H4 (cell line): ENCODE measurements at regions not wholly inside any gene's neighbourhood (a gene's known extent, or its start where the extent isn't known, plus 50 kb on each side); places are given as distances from the start of the nearest gene placed in this dataset.
A peak's percentile ranks its signal among the peaks of the same experiment; 100 is the strongest.

ENCODE experiments used
- DNase-seq: peaks from one replicate; pipeline ENCODE4 v3.0.0-alpha.2; 2015; ENCODE audit warnings: low spot score

DNA sequence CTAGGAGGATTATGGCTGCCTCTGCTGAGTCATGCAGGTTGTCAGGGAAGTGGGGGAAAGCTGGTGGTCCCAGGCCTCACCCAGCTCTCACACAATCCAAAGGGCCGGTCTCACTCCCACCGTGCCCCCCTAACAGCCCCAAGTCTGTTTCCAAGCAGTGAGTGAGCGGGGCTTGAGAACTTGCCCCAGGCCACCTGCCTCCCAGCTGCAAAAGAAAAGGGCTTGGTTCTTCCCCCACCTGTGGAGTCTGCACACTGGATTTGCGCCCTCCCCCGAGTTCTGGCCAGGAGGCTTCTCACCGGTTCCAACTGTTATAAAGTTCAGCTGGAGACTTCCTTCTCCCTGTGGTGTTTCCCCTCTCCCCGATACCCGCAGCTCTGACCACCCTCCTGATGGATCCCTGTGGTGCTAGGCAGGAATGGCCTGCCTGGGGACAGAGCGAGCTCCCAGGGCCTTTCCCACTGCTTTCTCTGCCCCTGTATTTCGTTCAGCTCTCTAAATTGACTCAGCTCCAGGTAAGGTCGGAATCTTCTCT lies 222.3 kb downstream of the BARHL2 start:
- DNase-seq, result no peak

DNA sequence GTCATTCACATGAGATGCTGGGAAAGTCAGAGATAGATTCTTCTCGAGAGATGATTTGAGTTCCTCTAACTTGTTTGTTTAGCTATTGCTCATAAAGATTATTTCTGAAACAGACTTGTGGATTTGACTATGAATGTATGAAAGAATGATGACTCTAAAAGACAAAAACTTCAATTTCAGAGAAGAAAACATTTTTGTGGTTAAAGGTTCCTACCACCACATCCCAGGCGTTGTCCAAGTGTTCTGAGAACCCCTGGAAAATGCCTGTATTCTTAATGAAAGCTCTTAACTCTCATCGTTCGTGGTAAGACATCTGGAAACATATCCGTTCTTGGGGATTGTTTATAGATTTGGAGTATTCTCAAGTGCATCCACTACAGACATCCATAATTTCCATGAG lies 228.7 kb downstream of the BARHL2 start:
- DNase-seq, result peak; percentile 7

DNA sequence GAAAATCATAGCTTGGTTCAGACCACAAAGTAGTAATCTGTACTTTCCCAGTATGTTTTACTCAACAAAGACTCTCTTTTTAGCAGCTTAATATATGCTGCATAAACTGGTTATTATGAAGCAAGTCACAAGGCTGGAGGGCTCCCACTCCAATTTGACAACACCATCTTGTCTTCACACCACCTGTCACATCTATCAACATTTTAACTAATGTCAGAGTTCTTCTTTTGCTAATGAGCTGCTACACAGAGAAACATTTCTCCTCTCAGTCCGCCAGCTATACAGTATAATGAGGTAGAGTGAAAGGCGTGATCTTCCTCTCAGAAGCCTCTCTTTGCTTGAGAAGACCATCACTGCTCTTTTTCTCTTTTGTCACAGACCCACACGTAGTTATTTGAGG lies 230.1 kb downstream of the BARHL2 start:
- DNase-seq, result no peak

DNA sequence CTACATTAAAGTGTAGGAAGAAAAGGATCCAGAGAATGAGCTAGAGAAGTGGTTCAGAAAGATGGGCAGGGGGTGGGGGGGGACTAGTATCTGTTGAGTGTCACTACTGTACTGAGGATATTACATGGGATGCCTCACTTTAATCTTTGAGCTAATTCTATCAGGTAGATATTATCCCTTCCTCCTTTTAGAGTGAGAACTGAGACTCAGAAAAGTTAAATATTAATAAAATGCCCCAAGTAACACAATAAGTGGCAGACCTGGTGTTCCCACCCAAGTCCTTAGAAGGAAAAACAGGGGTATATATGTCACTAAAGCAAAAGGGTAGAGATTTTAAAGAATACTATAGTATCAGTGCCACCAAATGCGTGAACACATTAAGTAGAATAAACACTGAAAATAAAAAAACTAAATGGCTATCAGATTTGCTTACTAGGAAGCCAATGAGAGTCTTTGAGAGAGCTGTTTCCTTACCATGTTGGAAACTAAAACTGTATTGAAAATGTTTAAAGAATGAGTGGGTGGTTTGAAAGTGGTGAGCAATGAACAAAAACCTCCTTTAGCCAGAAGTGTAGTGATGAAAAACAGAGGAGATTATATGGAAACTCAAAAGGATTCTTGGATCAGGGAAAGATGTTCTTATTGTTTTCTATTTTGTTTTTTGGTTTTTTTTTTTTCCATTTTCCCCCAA lies 230.8 kb downstream of the BARHL2 start:
- no peak for DNase-seq

DNA sequence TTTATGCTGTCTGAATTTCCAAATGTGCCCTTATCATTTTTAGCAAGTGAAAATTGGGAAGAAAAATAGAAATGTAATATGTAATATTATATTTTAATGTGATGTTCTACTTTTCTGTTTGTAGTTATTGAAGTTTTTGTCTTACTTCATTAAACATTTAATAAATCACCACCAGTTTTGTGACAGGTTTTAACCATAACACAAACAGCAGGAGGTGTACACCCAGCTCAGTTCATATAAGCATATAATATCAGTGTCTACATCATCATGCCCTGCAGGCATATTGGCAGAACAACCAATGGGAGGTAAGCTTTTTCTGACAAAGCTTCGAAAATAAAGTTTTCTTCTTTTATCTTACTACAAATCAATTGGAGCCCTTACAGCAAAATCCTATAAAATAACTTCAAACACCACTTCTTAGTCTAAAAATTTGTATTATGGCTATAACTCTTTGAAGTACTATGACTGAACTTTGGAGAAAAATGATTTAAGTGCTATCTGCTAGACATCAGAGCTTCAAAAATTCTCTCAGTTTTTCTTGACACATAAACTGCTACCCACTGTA lies 236.7 kb downstream of the BARHL2 start:
- no peak for DNase-seq

DNA sequence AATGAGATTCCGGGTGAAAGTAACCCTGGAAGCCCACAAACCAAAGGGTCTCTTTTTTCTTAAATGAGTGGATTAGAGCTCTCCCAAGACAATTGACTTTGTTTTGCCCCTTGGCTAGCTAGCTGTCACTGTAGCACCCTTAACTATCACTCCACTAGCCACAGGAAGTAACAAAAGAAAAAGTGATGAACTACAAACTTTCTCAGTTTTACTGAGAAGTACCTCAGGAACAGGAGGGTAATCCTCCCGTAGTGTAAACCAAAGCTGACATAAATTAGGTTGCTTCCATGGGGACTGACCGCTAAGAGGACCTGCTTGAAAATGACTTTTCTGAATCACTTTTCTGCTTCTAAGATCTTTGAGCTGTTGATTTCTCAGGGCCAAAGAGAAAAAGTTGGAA lies 240.1 kb downstream of the BARHL2 start:
- DNase-seq, result no peak

DNA sequence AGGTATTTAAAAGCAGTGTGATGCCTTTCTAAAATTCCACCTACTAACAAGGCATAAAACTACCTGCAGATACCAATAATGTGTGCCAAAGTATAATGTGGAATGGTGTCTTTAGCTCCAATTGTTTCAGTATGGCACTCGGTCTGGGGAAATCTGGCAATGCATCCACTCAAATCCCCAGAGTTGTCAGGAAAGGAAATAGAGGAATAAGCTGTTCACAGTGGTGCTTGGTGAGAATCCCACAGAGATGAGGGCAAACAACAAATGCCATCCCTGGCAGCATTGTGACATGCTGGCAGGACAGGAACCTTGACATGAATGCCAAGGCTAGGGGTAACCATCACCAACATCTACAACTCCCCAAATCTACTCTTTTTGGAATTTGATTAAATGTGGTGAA lies 240.7 kb downstream of the BARHL2 start:
- DNase-seq, result no peak

DNA sequence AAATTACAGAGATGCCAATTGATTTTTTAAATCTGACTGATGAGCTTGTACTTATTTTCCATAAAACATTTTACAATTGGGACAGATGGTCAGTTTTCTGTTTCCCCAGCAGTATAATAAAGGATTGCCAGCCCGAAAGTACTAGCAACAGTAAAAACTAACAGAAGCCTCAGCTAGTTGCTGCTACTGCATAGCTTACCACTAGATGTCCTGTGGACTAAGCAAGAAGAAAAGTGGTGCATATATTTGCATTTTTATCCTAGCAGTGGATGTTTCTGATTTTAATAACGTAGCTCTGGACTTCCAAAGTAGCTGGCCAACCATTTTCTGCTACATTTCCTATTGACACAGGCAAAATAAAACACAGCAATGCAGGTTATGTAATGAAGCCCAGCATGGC lies 241.5 kb downstream of the BARHL2 start:
- peak; percentile 3 for DNase-seq

DNA sequence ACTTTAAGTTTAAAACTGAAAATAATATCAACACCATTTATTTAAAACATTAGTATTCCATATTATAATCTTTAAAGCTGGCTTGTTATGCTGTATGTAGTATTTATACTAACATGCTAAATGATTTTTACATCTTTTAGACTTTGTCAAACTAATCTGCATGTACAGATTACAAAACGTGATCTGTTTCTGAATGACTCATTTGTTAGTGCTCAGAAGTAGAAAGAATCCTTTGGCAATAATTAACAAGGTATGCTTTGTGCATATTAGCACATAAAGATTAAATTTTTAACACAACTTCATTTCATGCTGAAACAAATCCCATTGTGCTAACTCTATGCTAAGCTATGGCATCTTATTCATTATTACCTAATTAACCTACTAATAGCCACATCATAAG lies 242.4 kb downstream of the BARHL2 start:
- DNase-seq, result no peak

DNA sequence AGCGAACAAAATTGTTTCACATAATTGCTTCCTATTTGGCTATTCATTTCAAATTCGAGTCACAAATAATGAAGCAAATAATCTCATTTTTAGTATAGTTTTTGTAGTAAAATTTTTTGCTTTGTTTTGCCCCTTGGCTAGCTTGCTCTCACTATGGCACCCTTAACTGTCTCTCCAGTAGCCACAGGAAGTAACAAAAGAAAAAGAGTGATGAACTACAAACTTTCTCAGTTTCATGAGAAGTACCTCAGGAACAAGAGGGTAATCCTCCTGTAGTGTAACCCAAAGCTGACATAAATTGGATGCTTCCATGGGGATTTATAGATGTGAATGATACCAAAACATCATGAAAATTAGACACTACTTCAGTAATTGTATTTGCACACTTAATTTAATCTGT lies 242.9 kb downstream of the BARHL2 start:
- DNase-seq, result no peak

DNA sequence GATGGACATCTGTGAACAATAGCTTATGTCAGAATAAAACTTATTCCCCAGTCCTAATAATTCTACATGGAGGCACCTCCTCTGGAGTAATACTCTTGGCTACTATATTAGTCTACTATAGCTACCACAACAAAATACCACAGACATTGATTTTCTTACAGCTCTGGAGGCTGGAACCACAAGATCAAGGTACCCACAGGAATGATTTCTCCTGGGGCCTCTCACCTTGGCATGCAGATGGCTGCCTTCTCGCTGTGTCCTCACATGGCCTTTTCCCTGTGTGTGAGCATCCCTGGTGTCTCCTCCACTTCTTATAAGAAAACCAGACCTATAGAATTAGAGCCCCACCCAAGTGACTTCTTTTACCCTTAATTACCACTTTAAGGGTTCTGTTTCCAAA lies 244.3 kb downstream of the BARHL2 start:
- DNase-seq, result no peak

DNA sequence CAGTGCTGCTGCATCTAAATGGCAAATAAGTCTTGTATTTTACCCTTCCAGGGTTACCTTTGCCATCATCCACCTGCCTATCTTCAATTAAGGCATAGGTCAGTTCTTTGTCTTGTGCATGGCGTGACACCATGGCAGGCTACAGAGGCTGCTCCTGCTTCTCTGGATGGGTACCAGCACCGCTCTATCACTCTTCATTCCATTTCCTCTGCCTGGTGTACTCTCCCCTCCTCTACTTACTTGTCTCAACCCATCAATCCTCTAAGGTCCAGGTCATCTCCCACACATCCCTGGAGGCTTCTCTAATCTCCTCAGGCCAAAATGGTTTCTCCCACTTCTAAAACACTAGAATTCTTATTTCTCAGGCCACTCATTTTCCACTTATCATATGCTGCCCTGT lies 257.5 kb downstream of the BARHL2 start:
- DNase-seq, result no peak

DNA sequence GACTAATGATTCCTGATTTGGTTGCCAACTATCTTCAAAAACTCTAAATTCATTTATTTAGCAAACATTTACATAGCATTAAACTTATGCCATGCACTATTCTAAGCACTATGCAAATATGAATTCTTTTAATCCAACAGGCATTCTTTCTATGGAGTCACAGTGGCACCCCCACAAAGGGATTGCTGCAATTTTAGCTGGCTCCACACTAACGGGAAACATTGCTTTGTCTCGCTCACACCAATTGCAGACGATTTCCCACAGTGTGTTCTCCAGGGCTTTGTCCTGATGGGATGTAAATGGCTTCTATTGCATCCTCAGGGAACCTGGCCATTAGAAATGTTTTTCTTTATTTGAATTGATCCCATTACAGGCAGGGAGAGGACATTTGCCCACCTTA lies 259.1 kb downstream of the BARHL2 start:
- no peak for DNase-seq

DNA sequence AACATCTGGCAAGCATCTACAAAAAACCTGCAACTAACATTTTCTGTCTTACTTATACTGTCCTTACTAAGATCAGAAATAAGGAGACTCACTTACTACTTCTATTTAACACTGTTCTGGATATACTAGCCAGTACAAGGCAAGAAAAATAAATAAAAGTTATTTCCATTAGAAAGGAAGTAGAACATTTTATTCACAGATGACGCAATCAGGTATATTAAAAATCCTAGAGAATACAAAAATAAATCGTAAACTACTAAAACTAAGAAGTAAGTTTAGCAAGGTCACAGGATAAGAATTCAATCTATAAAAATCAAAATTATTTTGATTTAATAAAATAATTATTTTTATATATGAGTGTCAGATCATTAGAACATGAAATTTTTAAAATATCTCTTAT lies 264.6 kb downstream of the BARHL2 start:
- DNase-seq, result no peak

DNA sequence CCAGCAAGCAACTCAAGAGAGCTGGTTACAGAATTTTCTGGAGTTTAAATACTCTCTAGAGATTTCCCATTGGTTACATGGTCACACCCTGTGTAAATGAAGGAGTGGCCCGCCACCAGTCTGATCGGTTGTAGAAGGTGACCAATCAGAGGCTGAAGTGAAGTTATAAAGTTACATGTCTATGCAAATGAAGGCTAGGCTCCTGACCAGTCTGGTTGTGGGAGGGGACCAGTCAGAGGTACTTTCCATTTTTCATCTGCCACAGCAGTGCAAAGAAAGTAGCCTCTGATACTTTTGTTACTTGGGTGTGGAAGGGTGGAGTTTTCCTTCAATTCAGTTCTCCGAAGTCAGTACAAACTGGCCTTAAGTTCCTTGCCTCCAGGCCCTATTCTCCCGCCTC lies 273.7 kb downstream of the BARHL2 start:
- DNase-seq, result no peak

DNA sequence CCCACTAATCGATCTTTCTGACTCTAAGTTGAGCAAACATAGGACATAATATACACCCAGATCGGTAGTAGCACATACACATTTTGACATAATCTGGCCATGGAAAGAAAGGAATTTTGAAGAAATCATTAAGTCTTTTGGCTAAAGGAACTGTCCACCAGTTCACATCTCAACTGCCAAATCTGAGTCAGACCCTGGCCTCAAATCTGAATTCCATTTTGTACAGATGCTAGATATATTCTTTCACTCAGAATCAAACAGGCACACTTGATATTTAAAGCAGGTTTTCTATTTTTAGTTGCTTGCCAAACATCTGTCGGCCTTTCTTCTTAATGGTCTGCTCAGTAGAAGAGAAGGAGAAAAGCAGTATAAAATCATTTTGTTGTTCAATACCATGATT lies 281.8 kb downstream of the BARHL2 start:
- no peak for DNase-seq

DNA sequence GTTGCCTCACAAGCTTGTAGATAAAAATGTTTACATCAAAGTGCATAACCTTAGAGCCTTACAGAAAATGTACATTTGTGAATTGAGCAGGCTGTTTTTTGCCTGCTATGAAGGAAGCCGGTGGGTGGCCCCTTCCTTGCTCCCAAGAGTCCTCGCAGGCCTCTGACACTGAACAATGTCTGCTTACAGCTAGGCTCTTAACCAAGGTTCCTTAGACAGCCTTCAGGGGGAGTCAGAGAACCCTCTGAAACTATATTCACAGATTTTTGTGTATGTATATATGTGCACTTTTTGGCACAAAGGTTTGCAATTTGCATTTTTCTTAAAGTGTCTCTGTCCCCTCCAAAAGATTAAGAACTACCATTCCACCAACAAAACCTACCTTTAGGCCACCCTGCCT lies 282.6 kb downstream of the BARHL2 start:
- peak; percentile 2 for DNase-seq

DNA sequence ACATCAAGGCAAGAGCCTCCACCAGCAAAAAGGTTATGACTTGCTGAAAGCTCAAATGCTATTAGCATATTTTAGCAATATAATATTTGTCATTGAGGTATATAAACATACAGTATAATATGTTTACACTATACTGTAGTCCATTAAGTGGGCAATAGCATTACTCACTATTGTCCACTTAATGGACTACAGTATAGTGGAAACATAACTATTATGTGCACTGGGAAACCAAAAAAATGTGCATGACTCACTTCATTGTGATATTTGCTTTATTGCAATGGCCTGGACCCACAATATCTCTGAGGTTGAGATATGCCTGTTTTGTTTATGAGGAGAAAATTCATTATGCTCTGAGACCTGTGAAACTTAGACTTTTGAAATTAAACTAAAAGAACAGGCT lies 300.0 kb downstream of the BARHL2 start:
- peak; percentile 33 for DNase-seq

DNA sequence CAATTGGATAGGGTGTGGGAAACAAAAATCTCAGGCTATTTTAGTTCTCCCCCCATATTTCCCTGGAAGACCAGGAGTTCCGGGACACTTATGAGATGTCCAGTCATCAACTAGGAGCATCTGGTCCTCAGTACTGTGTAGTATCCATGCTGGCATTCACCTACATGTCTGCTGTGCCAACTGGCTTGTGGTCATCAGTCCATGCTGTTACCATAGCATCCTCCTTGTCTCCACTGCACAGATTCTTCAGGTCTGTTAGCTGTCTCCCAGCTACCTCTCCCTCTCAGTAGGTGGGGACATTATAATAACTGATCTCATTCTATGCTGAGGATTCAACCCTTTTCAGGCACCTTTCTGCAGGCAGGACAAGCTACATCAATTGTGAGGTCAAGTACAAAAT lies 302.9 kb downstream of the BARHL2 start:
- no peak for DNase-seq

DNA sequence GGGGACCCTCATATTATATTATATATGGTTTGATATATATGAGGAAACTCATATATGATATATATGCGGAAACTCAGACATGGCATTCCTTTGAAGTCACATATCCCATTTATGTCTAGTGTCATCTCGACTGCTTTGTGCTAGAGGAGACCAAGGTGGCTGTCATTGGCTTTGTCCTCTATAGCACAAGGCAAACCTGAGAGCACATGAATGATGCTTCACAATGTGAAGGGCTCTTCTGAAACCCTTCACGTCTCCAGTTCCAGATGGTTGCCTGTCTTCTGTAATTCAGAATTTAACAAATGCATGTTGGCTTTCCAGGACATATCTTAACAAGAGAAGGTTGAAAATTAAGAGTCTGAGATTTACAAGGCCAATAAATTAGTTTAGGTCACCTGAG lies 303.6 kb downstream of the BARHL2 start:
- no peak for DNase-seq

DNA sequence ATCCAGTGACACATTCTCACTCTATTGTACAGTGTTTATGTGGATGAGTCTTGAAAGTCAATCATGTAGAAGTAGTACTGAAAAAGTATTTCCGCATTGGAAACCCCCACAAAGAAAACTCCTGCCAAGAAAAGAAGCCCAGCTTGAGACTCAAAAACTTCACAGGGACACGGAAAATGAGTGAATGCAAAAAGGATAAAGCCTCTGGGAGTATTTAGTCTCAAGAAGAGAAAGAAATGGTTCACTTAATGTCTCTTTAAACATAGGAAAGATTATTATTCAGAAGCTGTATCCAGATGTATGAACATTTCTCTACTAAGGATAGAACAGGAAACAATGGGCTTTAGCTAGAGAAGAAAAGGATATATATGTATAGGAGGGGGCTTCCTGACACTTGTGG lies 304.5 kb downstream of the BARHL2 start:
- DNase-seq, result no peak

DNA sequence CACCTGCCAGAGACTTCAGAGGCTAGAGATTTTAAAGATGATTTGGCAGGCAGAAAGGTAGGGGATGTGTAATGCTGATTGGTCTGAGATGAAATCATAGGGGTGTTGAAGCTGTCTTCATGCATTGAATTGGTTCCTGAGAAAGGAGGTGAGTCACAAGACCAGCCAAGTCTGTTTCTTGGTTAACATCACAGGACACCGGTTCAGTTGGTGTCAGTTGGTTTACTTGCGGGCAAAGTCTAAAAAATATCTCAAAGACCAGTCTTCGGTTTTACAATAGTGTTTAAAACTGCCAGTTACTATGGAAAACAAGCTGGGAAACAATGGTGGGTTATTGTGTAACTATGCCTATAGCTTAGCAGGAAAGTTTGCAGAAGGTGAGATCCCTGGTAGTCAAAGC lies 305.9 kb downstream of the BARHL2 start:
- DNase-seq, result no peak

DNA sequence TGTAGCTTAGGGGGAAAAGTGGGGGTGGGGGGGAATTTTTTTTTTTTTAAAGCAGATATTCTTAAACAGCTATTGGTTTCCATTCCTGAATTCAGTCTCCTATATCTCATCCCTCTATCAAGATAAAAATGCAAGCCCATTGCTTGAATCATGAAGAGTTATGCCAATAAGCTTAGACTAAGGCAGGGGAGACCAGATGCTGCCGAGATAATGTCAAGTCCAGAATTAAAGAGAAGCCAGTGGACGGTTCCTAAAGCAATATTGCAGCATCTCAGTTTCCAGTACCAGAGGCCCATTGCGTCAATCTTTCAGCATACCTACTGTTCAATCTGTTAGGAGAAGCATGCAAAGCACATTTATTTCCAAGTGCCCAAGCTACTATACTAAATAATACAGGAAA lies 309.4 kb downstream of the BARHL2 start:
- no peak for DNase-seq

DNA sequence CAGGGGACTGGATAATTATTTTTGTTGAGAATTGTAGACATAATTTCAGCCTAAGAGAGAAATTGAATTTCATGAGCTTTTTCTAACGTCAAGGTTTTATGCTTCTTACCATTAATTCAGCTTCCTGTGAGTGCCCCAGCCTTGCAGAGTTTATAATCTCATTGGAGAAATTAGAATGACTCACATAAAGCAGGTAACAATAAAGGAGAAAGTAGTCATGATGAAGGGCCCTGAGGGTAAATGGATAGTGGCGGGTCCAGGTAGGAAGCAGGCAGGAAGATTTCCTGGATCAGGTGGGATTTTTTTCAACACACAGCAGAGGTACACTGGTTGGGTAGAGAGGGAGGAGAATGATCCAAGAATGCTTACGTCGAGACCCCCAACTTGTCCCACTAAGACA lies 311.4 kb downstream of the BARHL2 start:
- DNase-seq, result no peak
